Activated naive CD4-positive, alpha-beta T cell treated with anti-CD3 and anti-CD28 coated beads, Interleukin-2, amount 50 U/mL, for 24 hours (primary cell): ENCODE measurements at regions not wholly inside any gene's neighbourhood (a gene's known extent, or its start where the extent isn't known, plus 50 kb on each side); places are given as distances from the start of the nearest gene placed in this dataset.

Experiments used
- H3K27ac Mint-ChIP-seq: one replicate; pipeline ENCODE4 v1.8.0; 2021; ENCODE audit warnings: mild to moderate bottlenecking, mixed read lengths
- H3K27me3 Mint-ChIP-seq: one replicate; pipeline ENCODE4 v1.8.0; 2021; ENCODE audit warnings: mixed read lengths
- H3K36me3 Mint-ChIP-seq: one replicate; pipeline ENCODE4 v1.8.0; 2021; ENCODE audit warnings: mixed read lengths
- H3K4me1 Mint-ChIP-seq: one replicate; pipeline ENCODE4 v1.8.0; 2021; ENCODE audit warnings: mixed read lengths
- H3K4me3 Mint-ChIP-seq: one replicate; pipeline ENCODE4 v1.8.0; 2021; ENCODE audit warnings: mild to moderate bottlenecking, mixed read lengths
- H3K9me3 Mint-ChIP-seq: one replicate; pipeline ENCODE4 v1.8.0; 2021; ENCODE audit warnings: mixed read lengths

DNA sequence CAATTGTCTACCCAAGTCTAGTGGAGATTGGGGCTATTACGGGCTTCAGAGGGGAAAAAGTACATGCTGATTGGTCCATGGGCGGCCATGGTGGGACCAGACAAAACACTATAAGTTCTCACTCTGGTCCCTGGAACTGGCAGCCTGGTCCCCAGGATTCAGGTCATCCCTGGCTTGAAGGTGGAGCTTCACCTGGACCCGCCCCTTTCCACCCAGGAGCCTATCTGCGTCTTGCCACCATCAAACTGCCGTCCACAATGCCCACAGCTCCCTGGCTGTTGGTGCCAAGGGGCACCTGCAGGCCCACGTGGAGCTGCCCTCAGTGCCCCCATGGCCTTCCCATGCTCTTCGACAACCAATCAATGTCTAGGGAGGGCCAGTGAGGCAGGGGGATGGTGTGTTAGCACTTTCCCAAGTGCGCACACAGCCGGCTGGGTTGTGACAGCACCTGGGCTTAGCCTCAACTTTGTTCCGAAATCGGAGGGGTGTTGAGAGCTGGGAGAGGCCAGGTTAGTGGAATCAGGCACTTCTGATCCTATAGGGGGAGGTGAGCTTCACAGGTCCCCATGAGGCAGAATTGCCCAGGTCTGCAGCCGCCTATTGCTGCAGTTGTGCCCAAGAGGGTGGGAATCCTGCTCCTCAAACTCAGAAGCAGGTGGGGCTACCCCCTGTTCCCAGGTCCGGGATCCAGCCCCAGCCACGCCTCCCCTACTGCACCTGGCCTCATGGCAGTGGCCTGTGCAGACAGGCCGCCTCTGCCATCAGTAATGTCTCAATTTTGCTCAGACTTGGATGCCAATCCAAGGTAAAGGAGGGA, 1369.4 kb upstream of the PRMT6 start:
- no peak overlapping the region for H3K4me3 Mint-ChIP-seq
- no peak overlapping the region for H3K27ac Mint-ChIP-seq
- H3K9me3 Mint-ChIP-seq, result no peaks in the 10 kb centered on the region
- no peaks in the 10 kb centered on the region for H3K4me1 Mint-ChIP-seq
- no peaks in the 10 kb centered on the region for H3K27me3 Mint-ChIP-seq
- H3K36me3 Mint-ChIP-seq, result no peaks in the 10 kb centered on the region

DNA sequence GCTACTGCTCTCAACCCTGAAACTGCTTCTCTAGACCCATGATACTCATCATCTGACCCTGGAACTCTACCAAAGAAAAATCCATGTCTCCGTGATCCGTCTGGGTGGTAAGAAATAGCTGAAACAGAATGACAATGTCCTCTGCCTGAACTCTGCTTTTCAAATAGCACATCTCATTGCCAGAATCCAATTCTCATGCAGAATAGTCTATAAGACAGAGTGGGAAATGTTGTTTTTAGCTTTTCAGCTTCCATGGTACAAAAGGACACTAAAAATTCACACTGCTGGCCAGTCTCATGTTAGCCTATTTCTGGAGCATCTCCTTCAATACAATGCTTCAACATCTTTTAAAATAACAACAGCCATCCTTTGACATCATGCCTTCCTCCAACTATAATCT, 1355.8 kb upstream of the PRMT6 start:
- no peaks in the 10 kb centered on the region for H3K27me3 Mint-ChIP-seq
- H3K27ac Mint-ChIP-seq, result no peak overlapping the region
- no peaks in the 10 kb centered on the region for H3K36me3 Mint-ChIP-seq
- no peaks in the 10 kb centered on the region for H3K4me1 Mint-ChIP-seq
- peaks cover 11% of the 10 kb centered on the region for H3K9me3 Mint-ChIP-seq
- no peak overlapping the region for H3K4me3 Mint-ChIP-seq

DNA sequence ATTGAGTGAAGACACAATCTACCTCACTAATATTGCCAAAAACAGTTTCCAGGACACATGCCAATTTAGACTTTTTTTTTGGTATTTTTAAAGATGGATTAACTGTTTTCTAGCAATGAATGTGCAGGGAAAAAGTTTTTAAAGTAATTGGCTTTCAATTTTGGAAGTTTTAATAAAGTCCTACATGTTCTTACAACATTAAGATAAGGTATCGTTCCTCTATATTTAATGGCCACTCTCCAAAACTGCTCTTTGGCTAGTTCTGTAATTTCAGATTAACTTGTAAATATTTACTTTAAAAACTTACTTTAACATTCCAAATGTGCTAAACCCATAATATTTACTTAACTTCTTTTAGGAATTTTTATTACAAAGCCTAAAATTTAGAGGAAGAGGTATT, 1332.2 kb upstream of the PRMT6 start:
- no peaks in the 10 kb centered on the region for H3K4me1 Mint-ChIP-seq
- no peak overlapping the region for H3K4me3 Mint-ChIP-seq
- H3K27me3 Mint-ChIP-seq, result no peaks in the 10 kb centered on the region
- H3K9me3 Mint-ChIP-seq, result peaks cover 4% of the 10 kb centered on the region
- H3K27ac Mint-ChIP-seq, result no peak overlapping the region
- no peaks in the 10 kb centered on the region for H3K36me3 Mint-ChIP-seq

DNA sequence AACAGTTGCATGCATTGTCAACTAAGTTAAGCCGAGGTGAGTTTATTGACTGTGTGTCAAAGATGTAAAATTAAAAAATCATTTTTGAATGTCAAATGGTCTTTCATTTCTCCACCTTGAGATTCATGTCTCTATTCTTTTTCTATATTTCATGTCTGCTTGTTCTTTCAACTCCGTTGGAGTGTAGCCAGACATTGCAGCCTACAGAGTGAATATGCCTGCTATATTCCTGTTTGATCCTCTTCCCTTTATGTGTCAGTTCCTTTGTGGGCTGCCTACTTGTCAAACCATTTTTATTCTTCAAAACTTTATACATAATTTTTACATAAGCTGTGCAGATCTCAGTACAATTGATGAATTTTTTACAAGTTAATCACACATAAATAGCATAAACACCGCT, 1325.8 kb upstream of the PRMT6 start:
- Mint-ChIP-seq H3K4me1 (no peaks in the 10 kb centered on the region), H3K36me3 (no peaks in the 10 kb centered on the region), H3K9me3 (peaks cover 9% of the 10 kb centered on the region), H3K27ac (no peak overlapping the region), H3K4me3 (no peak overlapping the region), H3K27me3 (no peaks in the 10 kb centered on the region)

DNA sequence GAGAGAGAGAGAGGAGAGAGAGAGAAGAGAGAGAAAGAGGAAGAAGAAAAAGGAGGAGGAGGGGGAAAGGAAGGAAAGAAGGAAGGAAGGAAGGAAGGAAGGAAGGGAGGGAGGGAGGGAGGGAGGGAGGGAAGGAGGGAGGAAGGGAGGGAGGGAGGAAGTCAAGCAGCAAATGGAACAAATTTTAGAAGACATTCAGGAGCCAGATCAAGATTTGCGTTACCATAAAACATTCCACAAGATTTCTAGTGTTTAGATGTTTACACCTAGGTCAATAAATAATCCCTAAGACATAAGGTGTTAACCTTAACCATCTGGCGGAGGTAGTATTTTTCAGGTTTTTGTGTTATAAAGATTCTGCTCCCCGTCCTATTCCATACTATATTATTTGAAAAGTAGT, 1320.1 kb upstream of the PRMT6 start:
- Mint-ChIP-seq H3K27ac (no peak overlapping the region), H3K36me3 (no peaks in the 10 kb centered on the region), H3K4me3 (no peak overlapping the region), H3K9me3 (peaks cover 16% of the 10 kb centered on the region), H3K27me3 (no peaks in the 10 kb centered on the region), H3K4me1 (no peaks in the 10 kb centered on the region)

DNA sequence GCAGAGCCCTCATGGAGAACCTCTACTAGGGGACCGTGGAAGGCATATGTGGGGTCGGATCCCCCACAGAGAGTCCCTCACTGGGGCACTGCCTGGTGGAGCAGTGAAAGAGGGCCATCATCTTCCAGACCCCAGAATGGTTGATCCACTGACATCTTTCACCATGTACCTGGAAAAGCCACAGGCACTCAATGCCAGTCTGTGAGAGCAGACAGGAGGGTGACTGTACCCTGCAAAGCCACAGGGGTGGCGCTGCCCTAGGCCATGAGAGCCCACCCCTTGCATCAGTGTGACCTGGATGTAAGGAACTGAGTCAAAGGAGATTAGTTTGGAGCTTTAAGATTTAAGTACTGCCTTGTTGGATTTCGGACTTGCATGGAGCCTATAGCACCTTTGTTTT, 1276.7 kb upstream of the PRMT6 start:
- Mint-ChIP-seq H3K27ac (no peak overlapping the region), H3K27me3 (no peaks in the 10 kb centered on the region), H3K9me3 (peaks cover 14% of the 10 kb centered on the region), H3K4me1 (no peaks in the 10 kb centered on the region), H3K4me3 (no peak overlapping the region), H3K36me3 (no peaks in the 10 kb centered on the region)

DNA sequence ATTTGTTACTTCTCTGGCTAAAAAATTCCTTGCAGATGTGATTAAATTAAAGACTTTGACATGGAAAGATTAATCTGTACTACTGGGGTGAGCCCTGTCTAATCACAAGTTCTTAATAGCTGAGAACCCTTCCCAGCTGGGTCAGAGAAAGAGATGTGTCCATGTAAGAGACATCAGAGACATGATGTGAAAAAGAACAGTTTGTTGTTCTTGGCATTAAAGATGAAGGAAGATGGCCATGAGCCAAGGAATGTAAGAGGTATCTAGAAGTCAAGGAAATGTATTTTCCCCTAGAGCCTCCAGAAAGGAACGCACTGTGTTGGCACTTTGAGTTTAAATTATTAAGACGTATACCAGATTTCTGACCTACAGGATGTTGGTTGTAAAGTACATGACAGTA, 1271.5 kb upstream of the PRMT6 start:
- H3K36me3 Mint-ChIP-seq, result no peaks in the 10 kb centered on the region
- no peaks in the 10 kb centered on the region for H3K4me1 Mint-ChIP-seq
- H3K9me3 Mint-ChIP-seq, result peaks cover 5% of the 10 kb centered on the region
- no peaks in the 10 kb centered on the region for H3K27me3 Mint-ChIP-seq
- no peak overlapping the region for H3K27ac Mint-ChIP-seq
- no peak overlapping the region for H3K4me3 Mint-ChIP-seq

DNA sequence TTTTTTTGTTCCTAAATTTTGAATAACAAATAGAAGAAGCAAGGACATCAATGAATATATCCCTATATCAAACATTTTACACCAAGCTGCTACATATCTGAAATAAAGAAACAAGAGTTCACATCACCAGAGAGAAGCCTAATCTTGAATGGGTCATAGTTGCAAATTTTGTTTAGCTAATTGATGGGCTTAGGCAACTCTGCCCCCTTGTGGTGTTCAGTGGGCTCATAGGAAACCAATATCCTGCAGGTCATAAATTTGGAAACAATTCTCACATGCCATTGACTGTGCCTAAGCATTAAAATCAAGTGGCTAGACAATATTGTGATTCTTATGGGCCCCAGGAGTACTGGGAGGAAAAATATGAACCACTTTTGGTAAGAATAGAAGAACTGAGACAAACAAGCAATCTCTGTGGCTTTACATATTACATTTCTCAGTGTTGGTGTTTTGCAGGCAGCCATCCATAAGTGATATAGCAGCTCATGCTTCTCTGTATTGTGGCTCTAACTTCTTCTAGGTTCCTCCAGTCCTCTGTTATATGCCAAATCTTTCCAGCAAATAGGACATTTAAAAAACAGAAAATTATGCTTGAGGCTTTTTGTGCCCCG, 1262.8 kb upstream of the PRMT6 start:
- Mint-ChIP-seq H3K27me3 (no peaks in the 10 kb centered on the region), H3K9me3 (peaks cover 4% of the 10 kb centered on the region), H3K27ac (no peak overlapping the region), H3K4me1 (no peaks in the 10 kb centered on the region), H3K36me3 (no peaks in the 10 kb centered on the region), H3K4me3 (no peak overlapping the region)

DNA sequence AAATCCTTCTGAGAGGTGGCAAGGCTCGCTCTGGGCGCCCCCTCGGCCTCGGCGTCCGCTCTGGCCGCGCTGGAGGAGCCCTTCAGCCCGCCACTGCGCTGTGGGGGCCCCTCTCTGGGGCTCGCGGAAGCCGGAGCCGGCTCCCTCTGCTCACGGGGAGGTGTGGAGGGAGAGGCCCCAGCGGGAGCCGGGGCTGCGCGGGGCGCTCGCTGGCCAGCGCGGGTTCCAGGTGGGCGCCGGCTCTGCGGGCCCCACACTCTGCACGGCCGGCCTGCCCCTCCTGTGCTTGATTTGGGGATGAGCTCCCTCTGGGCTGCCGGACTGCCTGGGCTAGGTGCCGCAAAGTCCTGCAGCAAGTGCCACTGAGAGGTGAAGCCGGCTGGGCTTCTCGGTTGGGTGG, 1260.7 kb upstream of the PRMT6 start:
- Mint-ChIP-seq H3K27ac (no peak overlapping the region), H3K36me3 (no peaks in the 10 kb centered on the region), H3K9me3 (peaks cover 4% of the 10 kb centered on the region), H3K4me3 (no peak overlapping the region), H3K4me1 (no peaks in the 10 kb centered on the region), H3K27me3 (no peaks in the 10 kb centered on the region)

DNA sequence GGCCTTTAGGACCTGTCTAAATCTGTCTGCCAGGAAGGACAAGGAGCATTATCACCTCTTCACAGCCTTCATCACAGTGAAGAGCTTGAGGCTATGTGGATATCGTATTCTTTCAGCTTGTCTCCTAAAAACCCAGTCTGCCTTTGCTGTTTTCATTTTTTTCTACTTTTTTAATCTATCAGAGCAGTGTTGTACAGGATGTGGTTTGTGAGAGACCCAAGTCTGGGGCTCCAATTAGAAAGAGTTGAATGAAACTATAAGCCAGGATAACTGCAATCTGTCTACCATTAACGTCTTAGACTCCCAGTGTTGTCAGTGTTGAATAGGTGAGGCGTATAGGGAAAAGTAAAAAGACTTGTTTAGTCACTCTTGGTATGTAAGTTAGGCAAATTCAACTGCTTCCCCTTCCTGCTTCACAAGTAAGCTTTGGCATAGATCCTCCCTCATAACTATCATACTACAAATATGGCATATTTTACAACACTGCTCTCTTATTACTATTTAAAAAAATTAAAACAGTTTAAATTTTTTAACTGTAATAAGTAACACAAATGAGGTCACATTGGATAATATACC, 1225.8 kb upstream of the PRMT6 start:
- Mint-ChIP-seq H3K4me1 (no peaks in the 10 kb centered on the region), H3K9me3 (peaks cover 6% of the 10 kb centered on the region), H3K4me3 (no peak overlapping the region), H3K36me3 (no peaks in the 10 kb centered on the region), H3K27ac (no peak overlapping the region), H3K27me3 (no peaks in the 10 kb centered on the region)

DNA sequence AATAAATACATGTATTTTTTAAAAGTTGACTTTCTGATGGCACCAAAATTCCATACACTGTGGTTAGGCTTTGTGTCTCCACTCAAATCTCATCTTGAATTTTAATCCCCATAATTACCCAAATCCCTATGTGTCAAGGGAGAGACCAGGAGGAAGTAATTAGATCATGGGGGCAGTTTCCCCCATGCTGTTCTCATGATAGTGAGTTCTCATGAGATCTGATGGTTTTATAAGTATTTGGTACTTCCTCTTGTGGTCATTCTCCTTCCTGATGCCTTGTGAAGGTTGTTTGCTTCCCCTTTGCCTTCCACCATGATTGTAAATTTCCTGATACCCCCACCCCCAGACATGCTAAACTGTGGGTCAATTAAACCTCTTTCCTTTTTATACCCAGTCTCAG, 1218.4 kb upstream of the PRMT6 start:
- Mint-ChIP-seq H3K27me3 (no peaks in the 10 kb centered on the region), H3K36me3 (no peaks in the 10 kb centered on the region), H3K4me3 (no peak overlapping the region), H3K4me1 (no peaks in the 10 kb centered on the region), H3K27ac (no peak overlapping the region), H3K9me3 (peaks cover 6% of the 10 kb centered on the region)

DNA sequence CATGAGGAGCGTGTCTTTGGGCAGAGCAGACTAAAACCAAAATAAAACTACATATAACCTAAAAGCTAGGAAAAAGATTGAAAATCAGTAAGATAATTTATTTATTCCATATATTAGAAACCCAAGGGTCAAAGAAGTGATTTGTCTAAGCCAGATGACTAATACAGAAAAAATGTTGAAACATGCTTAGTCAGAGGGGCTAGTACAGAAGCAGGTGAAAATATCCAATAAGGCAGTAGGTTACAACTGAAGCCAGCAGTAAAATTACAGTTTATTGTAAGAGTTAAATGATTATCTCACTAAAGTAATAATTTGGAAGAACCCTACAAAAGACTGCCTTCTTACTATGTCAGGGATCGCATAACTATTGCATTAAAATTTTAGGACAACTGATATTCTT, 1190.9 kb upstream of the PRMT6 start:
- peaks cover 7% of the 10 kb centered on the region for H3K9me3 Mint-ChIP-seq
- no peak overlapping the region for H3K27ac Mint-ChIP-seq

DNA sequence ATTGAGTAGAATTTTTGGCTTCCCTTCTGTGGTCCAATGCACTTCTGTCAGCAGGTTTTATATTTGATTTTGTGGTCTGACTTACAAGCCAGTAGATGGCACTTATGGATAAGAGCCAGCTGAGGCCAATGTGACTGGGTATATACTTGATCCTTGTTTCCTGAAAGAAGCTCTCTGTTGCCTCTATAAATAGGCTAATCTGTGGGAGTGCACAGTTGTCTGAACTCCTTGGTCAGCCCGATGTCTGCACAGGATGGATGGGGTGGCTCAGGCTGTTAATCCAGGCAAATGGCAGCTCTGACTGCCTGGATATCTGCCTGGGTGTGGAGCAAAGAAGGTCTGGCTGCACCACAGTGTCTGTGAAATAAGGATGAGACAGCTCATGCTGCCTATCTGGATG, 1183.7 kb upstream of the PRMT6 start:
- H3K27ac Mint-ChIP-seq, result no peak overlapping the region
- no peaks in the 10 kb centered on the region for H3K9me3 Mint-ChIP-seq
- H3K27me3 Mint-ChIP-seq, result no peaks in the 10 kb centered on the region
- H3K4me3 Mint-ChIP-seq, result no peak overlapping the region
- no peaks in the 10 kb centered on the region for H3K36me3 Mint-ChIP-seq
- no peaks in the 10 kb centered on the region for H3K4me1 Mint-ChIP-seq

More for the DNA sequence above, 1190.9 kb upstream of the PRMT6 start:
- Mint-ChIP-seq H3K4me1 (no peaks in the 10 kb centered on the region), H3K36me3 (no peaks in the 10 kb centered on the region), H3K4me3 (no peak overlapping the region), H3K27me3 (no peaks in the 10 kb centered on the region)

DNA sequence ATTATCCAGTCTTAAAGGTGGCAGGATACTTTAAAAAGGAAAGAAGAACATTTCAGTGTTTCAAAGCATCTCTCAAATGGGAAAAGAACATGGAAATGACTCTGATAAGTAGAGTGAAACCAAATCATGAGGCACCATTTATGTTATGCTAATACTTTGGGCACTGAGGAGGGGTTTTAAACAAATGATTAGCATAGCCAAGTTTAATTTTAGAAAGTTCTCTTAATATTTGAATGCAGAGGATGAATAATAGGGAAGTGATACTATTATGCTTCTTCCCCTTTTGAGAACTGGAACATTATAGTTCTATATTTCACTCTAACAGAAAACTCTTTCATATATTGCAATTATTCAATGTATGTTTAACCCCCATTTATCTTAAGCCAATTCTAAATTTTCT, 1181.9 kb upstream of the PRMT6 start:
- Mint-ChIP-seq H3K9me3 (no peaks in the 10 kb centered on the region), H3K4me3 (no peak overlapping the region), H3K4me1 (no peaks in the 10 kb centered on the region), H3K27ac (no peak overlapping the region), H3K36me3 (no peaks in the 10 kb centered on the region), H3K27me3 (no peaks in the 10 kb centered on the region)

DNA sequence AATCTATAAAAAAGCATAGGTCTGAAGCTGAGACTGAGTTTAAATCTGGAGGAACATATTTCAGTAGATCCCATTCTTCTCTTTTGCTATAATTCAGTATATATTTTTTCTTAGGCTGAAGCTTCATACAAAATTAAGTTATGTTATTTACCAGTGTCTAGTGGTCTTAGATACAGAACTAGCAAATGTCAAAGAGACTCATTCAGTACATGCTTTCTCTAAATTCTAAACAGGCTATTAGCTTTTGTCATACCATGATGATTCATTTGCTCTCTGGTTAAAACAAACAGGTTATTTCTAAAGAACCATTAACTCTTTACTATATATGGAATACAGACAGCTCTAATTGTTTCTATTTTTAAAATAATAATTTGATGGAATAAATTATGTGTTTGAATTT, 1170.2 kb upstream of the PRMT6 start:
- no peaks in the 10 kb centered on the region for H3K27me3 Mint-ChIP-seq
- no peaks in the 10 kb centered on the region for H3K36me3 Mint-ChIP-seq
- H3K27ac Mint-ChIP-seq, result no peak overlapping the region
- H3K4me3 Mint-ChIP-seq, result no peak overlapping the region
- peaks cover 8% of the 10 kb centered on the region for H3K9me3 Mint-ChIP-seq
- no peaks in the 10 kb centered on the region for H3K4me1 Mint-ChIP-seq

DNA sequence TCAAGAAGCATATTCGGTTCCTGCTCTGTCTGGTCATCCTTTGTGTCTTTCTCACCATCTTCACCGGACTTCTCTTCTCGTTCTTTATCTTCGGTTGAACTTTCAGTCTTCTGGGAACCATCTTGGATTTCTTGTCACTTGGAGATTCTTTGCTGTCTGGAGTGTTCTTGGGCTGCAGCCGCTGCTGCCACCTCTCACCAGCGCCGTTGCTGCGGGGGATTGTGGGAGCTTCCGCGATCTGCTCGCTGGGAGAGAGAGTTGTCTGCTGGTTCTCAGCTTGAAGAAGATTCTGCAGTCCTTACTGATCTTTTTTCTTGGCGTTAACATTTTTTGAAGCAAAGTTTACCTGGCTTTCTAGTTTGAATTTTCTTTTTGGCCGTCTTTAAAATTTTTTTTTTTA, 1165.2 kb upstream of the PRMT6 start:
- Mint-ChIP-seq H3K4me1 (no peaks in the 10 kb centered on the region), H3K27ac (no peak overlapping the region), H3K4me3 (no peak overlapping the region), H3K36me3 (no peaks in the 10 kb centered on the region), H3K9me3 (peaks cover 27% of the 10 kb centered on the region), H3K27me3 (no peaks in the 10 kb centered on the region)
